Esophagus squamous epithelium (tissue), 4 donors: ENCODE measurements at regions not wholly inside any gene's neighbourhood (a gene's known extent, or its start where the extent isn't known, plus 50 kb on each side); places are given as distances from the start of the nearest gene placed in this dataset.

Experiments
- POLR2A ChIP-seq, 4 donors: fragments of 450-650 bp; IDR thresholded peaks; one replicate each; pipeline ENCODE4 v1.6.1; 2017; ENCODE audit warnings: antibody characterized with exemption in 4 of 4, mild to moderate bottlenecking in 4 of 4, moderate library complexity in 3 of 4
- TF ChIP-seq, protein P1 (sequence below), 6 experiments: fragments of 450-650 bp in 4 of 6; fragments of 200-600 bp in 2 of 6; sonication (generic) in 2 of 6; IDR thresholded peaks; one replicate each; pipeline ENCODE4 v1.5.1; 2016 to 2019; ENCODE audit warnings: antibody characterized with exemption in 6 of 6, mild to moderate bottlenecking in 4 of 6, moderate library complexity in 4 of 6

DNA sequence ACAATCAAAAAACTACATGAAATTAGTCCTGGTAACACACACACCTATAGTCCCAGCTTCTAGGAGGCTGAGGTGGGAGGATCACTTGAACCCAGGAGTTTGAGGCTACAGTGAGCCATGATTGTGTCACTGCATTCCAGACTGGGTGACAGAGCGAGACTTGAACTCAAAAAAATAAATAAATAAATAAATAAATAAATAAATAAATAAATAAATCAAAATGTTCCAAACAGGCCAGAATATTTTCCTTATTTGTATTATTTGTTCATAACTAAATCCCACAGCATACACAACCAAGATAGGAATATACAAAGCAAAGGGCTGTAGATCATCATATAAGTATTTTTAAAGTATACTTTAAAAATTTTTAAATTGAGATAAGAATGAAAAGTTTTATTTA lies 537.2 kb upstream of the CDH8 start:
- TF ChIP-seq, protein P1, sequence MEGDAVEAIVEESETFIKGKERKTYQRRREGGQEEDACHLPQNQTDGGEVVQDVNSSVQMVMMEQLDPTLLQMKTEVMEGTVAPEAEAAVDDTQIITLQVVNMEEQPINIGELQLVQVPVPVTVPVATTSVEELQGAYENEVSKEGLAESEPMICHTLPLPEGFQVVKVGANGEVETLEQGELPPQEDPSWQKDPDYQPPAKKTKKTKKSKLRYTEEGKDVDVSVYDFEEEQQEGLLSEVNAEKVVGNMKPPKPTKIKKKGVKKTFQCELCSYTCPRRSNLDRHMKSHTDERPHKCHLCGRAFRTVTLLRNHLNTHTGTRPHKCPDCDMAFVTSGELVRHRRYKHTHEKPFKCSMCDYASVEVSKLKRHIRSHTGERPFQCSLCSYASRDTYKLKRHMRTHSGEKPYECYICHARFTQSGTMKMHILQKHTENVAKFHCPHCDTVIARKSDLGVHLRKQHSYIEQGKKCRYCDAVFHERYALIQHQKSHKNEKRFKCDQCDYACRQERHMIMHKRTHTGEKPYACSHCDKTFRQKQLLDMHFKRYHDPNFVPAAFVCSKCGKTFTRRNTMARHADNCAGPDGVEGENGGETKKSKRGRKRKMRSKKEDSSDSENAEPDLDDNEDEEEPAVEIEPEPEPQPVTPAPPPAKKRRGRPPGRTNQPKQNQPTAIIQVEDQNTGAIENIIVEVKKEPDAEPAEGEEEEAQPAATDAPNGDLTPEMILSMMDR (IDR thresholded peaks at IDR 0.05) = no peak
- no peak for TF ChIP-seq POLR2A (IDR thresholded peaks at IDR 0.05)
